DMS79 (cell line): ENCODE measurements at regions not wholly inside any gene's neighbourhood (a gene's known extent, or its start where the extent isn't known, plus 50 kb on each side); places are given as distances from the start of the nearest gene placed in this dataset.

ENCODE experiments used
- DNase-seq: peaks from one replicate; lab custom pipeline; 2025; lab: John Stamatoyannopoulos, UW

DNA sequence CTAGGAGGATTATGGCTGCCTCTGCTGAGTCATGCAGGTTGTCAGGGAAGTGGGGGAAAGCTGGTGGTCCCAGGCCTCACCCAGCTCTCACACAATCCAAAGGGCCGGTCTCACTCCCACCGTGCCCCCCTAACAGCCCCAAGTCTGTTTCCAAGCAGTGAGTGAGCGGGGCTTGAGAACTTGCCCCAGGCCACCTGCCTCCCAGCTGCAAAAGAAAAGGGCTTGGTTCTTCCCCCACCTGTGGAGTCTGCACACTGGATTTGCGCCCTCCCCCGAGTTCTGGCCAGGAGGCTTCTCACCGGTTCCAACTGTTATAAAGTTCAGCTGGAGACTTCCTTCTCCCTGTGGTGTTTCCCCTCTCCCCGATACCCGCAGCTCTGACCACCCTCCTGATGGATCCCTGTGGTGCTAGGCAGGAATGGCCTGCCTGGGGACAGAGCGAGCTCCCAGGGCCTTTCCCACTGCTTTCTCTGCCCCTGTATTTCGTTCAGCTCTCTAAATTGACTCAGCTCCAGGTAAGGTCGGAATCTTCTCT is 222.3 kb downstream of the BARHL2 start:
- DNase-seq: no peak

DNA sequence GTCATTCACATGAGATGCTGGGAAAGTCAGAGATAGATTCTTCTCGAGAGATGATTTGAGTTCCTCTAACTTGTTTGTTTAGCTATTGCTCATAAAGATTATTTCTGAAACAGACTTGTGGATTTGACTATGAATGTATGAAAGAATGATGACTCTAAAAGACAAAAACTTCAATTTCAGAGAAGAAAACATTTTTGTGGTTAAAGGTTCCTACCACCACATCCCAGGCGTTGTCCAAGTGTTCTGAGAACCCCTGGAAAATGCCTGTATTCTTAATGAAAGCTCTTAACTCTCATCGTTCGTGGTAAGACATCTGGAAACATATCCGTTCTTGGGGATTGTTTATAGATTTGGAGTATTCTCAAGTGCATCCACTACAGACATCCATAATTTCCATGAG is 228.7 kb downstream of the BARHL2 start:
- DNase-seq: no peak

DNA sequence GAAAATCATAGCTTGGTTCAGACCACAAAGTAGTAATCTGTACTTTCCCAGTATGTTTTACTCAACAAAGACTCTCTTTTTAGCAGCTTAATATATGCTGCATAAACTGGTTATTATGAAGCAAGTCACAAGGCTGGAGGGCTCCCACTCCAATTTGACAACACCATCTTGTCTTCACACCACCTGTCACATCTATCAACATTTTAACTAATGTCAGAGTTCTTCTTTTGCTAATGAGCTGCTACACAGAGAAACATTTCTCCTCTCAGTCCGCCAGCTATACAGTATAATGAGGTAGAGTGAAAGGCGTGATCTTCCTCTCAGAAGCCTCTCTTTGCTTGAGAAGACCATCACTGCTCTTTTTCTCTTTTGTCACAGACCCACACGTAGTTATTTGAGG is 230.1 kb downstream of the BARHL2 start:
- no peak for DNase-seq

DNA sequence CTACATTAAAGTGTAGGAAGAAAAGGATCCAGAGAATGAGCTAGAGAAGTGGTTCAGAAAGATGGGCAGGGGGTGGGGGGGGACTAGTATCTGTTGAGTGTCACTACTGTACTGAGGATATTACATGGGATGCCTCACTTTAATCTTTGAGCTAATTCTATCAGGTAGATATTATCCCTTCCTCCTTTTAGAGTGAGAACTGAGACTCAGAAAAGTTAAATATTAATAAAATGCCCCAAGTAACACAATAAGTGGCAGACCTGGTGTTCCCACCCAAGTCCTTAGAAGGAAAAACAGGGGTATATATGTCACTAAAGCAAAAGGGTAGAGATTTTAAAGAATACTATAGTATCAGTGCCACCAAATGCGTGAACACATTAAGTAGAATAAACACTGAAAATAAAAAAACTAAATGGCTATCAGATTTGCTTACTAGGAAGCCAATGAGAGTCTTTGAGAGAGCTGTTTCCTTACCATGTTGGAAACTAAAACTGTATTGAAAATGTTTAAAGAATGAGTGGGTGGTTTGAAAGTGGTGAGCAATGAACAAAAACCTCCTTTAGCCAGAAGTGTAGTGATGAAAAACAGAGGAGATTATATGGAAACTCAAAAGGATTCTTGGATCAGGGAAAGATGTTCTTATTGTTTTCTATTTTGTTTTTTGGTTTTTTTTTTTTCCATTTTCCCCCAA is 230.8 kb downstream of the BARHL2 start:
- no peak for DNase-seq

DNA sequence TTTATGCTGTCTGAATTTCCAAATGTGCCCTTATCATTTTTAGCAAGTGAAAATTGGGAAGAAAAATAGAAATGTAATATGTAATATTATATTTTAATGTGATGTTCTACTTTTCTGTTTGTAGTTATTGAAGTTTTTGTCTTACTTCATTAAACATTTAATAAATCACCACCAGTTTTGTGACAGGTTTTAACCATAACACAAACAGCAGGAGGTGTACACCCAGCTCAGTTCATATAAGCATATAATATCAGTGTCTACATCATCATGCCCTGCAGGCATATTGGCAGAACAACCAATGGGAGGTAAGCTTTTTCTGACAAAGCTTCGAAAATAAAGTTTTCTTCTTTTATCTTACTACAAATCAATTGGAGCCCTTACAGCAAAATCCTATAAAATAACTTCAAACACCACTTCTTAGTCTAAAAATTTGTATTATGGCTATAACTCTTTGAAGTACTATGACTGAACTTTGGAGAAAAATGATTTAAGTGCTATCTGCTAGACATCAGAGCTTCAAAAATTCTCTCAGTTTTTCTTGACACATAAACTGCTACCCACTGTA is 236.7 kb downstream of the BARHL2 start:
- no peak for DNase-seq

DNA sequence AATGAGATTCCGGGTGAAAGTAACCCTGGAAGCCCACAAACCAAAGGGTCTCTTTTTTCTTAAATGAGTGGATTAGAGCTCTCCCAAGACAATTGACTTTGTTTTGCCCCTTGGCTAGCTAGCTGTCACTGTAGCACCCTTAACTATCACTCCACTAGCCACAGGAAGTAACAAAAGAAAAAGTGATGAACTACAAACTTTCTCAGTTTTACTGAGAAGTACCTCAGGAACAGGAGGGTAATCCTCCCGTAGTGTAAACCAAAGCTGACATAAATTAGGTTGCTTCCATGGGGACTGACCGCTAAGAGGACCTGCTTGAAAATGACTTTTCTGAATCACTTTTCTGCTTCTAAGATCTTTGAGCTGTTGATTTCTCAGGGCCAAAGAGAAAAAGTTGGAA is 240.1 kb downstream of the BARHL2 start:
- DNase-seq: no peak

DNA sequence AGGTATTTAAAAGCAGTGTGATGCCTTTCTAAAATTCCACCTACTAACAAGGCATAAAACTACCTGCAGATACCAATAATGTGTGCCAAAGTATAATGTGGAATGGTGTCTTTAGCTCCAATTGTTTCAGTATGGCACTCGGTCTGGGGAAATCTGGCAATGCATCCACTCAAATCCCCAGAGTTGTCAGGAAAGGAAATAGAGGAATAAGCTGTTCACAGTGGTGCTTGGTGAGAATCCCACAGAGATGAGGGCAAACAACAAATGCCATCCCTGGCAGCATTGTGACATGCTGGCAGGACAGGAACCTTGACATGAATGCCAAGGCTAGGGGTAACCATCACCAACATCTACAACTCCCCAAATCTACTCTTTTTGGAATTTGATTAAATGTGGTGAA is 240.7 kb downstream of the BARHL2 start:
- DNase-seq: no peak

DNA sequence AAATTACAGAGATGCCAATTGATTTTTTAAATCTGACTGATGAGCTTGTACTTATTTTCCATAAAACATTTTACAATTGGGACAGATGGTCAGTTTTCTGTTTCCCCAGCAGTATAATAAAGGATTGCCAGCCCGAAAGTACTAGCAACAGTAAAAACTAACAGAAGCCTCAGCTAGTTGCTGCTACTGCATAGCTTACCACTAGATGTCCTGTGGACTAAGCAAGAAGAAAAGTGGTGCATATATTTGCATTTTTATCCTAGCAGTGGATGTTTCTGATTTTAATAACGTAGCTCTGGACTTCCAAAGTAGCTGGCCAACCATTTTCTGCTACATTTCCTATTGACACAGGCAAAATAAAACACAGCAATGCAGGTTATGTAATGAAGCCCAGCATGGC is 241.5 kb downstream of the BARHL2 start:
- DNase-seq: no peak

DNA sequence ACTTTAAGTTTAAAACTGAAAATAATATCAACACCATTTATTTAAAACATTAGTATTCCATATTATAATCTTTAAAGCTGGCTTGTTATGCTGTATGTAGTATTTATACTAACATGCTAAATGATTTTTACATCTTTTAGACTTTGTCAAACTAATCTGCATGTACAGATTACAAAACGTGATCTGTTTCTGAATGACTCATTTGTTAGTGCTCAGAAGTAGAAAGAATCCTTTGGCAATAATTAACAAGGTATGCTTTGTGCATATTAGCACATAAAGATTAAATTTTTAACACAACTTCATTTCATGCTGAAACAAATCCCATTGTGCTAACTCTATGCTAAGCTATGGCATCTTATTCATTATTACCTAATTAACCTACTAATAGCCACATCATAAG is 242.4 kb downstream of the BARHL2 start:
- no peak for DNase-seq

DNA sequence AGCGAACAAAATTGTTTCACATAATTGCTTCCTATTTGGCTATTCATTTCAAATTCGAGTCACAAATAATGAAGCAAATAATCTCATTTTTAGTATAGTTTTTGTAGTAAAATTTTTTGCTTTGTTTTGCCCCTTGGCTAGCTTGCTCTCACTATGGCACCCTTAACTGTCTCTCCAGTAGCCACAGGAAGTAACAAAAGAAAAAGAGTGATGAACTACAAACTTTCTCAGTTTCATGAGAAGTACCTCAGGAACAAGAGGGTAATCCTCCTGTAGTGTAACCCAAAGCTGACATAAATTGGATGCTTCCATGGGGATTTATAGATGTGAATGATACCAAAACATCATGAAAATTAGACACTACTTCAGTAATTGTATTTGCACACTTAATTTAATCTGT is 242.9 kb downstream of the BARHL2 start:
- DNase-seq: no peak

DNA sequence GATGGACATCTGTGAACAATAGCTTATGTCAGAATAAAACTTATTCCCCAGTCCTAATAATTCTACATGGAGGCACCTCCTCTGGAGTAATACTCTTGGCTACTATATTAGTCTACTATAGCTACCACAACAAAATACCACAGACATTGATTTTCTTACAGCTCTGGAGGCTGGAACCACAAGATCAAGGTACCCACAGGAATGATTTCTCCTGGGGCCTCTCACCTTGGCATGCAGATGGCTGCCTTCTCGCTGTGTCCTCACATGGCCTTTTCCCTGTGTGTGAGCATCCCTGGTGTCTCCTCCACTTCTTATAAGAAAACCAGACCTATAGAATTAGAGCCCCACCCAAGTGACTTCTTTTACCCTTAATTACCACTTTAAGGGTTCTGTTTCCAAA is 244.3 kb downstream of the BARHL2 start:
- DNase-seq: no peak

DNA sequence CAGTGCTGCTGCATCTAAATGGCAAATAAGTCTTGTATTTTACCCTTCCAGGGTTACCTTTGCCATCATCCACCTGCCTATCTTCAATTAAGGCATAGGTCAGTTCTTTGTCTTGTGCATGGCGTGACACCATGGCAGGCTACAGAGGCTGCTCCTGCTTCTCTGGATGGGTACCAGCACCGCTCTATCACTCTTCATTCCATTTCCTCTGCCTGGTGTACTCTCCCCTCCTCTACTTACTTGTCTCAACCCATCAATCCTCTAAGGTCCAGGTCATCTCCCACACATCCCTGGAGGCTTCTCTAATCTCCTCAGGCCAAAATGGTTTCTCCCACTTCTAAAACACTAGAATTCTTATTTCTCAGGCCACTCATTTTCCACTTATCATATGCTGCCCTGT is 257.5 kb downstream of the BARHL2 start:
- no peak for DNase-seq

DNA sequence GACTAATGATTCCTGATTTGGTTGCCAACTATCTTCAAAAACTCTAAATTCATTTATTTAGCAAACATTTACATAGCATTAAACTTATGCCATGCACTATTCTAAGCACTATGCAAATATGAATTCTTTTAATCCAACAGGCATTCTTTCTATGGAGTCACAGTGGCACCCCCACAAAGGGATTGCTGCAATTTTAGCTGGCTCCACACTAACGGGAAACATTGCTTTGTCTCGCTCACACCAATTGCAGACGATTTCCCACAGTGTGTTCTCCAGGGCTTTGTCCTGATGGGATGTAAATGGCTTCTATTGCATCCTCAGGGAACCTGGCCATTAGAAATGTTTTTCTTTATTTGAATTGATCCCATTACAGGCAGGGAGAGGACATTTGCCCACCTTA is 259.1 kb downstream of the BARHL2 start:
- DNase-seq: no peak

DNA sequence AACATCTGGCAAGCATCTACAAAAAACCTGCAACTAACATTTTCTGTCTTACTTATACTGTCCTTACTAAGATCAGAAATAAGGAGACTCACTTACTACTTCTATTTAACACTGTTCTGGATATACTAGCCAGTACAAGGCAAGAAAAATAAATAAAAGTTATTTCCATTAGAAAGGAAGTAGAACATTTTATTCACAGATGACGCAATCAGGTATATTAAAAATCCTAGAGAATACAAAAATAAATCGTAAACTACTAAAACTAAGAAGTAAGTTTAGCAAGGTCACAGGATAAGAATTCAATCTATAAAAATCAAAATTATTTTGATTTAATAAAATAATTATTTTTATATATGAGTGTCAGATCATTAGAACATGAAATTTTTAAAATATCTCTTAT is 264.6 kb downstream of the BARHL2 start:
- no peak for DNase-seq

DNA sequence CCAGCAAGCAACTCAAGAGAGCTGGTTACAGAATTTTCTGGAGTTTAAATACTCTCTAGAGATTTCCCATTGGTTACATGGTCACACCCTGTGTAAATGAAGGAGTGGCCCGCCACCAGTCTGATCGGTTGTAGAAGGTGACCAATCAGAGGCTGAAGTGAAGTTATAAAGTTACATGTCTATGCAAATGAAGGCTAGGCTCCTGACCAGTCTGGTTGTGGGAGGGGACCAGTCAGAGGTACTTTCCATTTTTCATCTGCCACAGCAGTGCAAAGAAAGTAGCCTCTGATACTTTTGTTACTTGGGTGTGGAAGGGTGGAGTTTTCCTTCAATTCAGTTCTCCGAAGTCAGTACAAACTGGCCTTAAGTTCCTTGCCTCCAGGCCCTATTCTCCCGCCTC is 273.7 kb downstream of the BARHL2 start:
- no peak for DNase-seq

DNA sequence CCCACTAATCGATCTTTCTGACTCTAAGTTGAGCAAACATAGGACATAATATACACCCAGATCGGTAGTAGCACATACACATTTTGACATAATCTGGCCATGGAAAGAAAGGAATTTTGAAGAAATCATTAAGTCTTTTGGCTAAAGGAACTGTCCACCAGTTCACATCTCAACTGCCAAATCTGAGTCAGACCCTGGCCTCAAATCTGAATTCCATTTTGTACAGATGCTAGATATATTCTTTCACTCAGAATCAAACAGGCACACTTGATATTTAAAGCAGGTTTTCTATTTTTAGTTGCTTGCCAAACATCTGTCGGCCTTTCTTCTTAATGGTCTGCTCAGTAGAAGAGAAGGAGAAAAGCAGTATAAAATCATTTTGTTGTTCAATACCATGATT is 281.8 kb downstream of the BARHL2 start:
- no peak for DNase-seq

DNA sequence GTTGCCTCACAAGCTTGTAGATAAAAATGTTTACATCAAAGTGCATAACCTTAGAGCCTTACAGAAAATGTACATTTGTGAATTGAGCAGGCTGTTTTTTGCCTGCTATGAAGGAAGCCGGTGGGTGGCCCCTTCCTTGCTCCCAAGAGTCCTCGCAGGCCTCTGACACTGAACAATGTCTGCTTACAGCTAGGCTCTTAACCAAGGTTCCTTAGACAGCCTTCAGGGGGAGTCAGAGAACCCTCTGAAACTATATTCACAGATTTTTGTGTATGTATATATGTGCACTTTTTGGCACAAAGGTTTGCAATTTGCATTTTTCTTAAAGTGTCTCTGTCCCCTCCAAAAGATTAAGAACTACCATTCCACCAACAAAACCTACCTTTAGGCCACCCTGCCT is 282.6 kb downstream of the BARHL2 start:
- DNase-seq: no peak

DNA sequence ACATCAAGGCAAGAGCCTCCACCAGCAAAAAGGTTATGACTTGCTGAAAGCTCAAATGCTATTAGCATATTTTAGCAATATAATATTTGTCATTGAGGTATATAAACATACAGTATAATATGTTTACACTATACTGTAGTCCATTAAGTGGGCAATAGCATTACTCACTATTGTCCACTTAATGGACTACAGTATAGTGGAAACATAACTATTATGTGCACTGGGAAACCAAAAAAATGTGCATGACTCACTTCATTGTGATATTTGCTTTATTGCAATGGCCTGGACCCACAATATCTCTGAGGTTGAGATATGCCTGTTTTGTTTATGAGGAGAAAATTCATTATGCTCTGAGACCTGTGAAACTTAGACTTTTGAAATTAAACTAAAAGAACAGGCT is 300.0 kb downstream of the BARHL2 start:
- DNase-seq: no peak

DNA sequence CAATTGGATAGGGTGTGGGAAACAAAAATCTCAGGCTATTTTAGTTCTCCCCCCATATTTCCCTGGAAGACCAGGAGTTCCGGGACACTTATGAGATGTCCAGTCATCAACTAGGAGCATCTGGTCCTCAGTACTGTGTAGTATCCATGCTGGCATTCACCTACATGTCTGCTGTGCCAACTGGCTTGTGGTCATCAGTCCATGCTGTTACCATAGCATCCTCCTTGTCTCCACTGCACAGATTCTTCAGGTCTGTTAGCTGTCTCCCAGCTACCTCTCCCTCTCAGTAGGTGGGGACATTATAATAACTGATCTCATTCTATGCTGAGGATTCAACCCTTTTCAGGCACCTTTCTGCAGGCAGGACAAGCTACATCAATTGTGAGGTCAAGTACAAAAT is 302.9 kb downstream of the BARHL2 start:
- DNase-seq: no peak

DNA sequence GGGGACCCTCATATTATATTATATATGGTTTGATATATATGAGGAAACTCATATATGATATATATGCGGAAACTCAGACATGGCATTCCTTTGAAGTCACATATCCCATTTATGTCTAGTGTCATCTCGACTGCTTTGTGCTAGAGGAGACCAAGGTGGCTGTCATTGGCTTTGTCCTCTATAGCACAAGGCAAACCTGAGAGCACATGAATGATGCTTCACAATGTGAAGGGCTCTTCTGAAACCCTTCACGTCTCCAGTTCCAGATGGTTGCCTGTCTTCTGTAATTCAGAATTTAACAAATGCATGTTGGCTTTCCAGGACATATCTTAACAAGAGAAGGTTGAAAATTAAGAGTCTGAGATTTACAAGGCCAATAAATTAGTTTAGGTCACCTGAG is 303.6 kb downstream of the BARHL2 start:
- DNase-seq: peak; percentile 91

DNA sequence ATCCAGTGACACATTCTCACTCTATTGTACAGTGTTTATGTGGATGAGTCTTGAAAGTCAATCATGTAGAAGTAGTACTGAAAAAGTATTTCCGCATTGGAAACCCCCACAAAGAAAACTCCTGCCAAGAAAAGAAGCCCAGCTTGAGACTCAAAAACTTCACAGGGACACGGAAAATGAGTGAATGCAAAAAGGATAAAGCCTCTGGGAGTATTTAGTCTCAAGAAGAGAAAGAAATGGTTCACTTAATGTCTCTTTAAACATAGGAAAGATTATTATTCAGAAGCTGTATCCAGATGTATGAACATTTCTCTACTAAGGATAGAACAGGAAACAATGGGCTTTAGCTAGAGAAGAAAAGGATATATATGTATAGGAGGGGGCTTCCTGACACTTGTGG is 304.5 kb downstream of the BARHL2 start:
- DNase-seq: no peak

DNA sequence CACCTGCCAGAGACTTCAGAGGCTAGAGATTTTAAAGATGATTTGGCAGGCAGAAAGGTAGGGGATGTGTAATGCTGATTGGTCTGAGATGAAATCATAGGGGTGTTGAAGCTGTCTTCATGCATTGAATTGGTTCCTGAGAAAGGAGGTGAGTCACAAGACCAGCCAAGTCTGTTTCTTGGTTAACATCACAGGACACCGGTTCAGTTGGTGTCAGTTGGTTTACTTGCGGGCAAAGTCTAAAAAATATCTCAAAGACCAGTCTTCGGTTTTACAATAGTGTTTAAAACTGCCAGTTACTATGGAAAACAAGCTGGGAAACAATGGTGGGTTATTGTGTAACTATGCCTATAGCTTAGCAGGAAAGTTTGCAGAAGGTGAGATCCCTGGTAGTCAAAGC is 305.9 kb downstream of the BARHL2 start:
- no peak for DNase-seq

DNA sequence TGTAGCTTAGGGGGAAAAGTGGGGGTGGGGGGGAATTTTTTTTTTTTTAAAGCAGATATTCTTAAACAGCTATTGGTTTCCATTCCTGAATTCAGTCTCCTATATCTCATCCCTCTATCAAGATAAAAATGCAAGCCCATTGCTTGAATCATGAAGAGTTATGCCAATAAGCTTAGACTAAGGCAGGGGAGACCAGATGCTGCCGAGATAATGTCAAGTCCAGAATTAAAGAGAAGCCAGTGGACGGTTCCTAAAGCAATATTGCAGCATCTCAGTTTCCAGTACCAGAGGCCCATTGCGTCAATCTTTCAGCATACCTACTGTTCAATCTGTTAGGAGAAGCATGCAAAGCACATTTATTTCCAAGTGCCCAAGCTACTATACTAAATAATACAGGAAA is 309.4 kb downstream of the BARHL2 start:
- no peak for DNase-seq

DNA sequence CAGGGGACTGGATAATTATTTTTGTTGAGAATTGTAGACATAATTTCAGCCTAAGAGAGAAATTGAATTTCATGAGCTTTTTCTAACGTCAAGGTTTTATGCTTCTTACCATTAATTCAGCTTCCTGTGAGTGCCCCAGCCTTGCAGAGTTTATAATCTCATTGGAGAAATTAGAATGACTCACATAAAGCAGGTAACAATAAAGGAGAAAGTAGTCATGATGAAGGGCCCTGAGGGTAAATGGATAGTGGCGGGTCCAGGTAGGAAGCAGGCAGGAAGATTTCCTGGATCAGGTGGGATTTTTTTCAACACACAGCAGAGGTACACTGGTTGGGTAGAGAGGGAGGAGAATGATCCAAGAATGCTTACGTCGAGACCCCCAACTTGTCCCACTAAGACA is 311.4 kb downstream of the BARHL2 start:
- DNase-seq: no peak
